ENCODE measurements at regions not wholly inside any gene's neighbourhood (a gene's known extent, or its start where the extent isn't known, plus 50 kb on each side); places are given as distances from the start of the nearest gene placed in this dataset.

DNA sequence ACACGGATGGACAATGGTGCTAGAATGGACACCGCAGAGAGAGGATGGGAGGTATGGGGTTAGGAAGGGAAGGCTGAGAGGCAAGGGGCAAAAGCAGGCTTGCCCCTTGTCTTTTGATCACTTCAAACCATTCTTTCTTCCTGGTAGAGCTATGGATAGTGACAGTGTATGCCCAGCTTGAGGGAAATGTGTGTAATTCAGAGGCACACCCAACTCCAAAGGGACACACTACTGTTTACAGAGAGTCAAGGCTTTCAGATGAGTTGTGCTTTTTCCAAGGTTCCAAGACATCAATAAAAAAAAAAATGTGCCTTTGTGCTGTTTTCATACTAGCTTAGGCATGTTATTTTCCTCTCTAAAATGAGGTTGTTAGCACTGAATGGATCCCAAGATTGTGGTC is 185.0 kb downstream of the MCHR2 start:
- DNase-seq = no peak

DNA sequence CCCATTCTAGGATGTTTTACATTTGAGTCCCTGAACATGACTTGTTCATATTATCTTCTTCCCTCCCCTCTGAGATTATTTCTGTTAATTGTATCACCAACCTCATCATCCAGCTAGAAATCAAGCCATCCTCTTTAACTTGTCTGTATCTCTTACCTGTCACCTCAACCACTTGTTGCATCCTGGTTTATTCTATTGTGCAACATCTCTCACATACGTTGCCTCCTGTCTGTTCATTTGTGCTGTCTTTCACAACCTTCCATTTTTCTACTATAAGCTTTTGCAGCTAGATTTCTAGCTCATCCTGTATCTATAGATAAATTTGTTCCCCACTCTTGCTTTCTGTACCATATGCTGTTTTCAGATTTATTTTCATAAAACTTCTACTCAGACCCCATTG is 183.7 kb downstream of the MCHR2 start:
- DNase-seq = no peak

DNA sequence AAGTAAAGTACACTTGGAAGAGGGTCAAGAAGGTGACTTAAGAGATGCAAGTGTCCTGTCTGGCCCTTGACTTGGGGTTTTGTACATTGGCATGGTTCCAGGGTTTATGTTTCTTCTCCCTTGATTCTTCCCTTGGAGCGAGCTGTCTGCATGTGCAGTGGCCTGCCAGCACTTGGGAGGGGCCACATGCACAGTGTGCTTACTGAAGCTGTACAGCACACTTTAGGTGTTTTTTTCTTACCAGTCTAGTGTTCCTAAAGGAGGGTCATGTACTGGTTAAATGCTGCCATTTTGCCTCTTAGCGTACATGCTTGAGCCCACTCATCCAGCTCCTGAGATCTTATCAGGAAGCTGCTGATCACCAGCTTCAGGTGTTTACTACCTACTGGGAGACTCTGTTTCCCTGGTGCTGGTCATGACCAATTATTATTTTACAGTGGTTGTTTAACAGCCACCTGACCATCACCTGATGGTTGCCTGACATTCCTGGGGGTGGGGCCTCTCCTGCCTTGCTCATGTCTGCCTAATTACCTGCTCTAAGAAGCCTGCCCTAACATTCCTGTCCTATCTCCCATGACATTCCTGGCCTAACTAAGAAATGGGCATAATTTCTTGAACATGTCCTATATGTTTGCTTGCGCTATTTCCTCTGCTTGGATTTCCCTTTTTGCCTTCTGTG is 182.9 kb downstream of the MCHR2 start:
- DNase-seq = no peak

DNA sequence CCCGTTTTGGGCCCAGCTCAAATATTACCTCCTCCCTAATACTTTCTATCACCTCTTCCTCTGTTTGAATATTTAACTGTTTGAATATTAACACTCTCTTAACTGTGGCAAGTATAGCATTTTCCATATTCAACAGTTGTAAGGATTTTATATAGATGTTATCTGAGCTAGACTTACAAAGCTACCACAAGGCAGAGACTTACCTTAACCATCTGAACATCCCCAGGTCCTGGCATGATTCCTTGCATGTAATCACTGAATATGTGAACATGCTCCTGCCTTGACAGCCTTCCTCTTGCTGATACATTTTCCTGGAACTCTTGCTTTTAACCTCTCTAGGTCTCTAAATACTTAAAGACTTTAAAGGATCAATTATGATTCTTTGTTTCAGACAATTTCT is 182.4 kb downstream of the MCHR2 start:
- no peak for DNase-seq

DNA sequence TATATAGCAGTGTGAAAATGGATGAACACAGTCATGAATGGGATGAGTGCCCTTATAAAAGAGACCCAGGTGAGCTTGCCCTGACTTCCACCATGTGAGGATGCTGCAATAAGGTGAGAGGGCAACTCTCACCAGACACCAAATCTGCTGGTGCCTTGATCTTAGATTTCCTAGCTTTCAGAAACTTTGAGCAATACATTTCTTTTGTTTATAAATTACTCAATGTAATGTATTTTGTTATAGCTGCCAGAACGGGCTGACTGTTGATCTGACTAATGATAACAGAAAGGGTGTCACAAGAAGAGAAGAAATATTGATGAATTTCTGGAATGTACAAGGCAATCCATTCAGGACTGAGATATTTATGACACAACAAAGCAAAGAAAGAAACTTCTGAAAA is 180.5 kb downstream of the MCHR2 start:
- DNase-seq = no peak

DNA sequence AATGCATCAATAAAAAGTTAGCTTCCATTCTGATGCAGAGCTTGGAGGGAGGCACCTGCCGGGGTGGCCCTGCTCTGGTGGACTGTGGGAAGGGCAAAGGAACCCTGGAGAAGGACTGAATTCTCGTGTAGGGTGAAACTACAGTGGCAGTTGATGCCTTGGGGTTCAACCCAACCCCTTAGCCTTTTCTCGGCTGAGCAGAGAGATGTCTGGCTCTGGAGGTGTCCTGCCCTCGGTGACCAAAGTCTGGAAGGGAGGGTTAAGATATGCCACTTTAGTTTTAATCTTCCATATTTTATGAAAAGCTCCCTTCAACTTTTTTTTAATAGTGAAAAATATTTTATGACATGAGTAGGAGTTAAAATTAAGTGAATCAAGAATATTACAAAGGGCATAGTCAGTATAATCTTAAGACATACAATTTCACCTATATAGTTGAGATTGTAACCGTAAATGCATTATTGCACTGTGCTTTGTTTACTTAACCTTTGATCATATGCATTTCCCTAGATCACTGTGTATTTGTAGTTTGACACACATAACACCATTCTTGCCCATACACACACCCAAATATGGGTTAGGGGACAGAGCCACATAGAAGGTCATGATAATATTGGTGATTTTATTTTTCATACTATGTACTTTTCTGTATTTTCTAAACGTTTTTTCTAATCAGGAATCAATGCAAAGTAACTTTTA is 179.6 kb downstream of the MCHR2 start:
- no peak for DNase-seq

DNA sequence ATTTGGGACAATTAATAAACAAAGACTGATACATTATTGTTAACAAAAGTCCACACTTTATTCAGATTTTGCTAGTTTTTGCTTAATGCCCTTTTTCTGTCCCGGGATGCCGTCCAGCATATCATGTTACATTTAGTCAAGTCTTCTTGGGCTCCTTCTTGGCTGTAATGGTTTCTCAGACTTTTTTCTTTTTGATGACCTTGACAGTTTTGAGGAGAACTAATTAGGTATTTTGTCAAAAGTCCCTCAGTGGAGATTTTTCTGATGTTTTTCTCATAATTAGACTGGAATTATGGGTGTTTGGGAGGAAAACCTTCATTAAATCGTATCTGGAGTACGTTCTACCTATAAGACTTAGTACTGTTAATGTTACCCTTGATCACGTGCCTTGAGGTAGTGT is 177.2 kb downstream of the MCHR2 start:
- DNase-seq = no peak

DNA sequence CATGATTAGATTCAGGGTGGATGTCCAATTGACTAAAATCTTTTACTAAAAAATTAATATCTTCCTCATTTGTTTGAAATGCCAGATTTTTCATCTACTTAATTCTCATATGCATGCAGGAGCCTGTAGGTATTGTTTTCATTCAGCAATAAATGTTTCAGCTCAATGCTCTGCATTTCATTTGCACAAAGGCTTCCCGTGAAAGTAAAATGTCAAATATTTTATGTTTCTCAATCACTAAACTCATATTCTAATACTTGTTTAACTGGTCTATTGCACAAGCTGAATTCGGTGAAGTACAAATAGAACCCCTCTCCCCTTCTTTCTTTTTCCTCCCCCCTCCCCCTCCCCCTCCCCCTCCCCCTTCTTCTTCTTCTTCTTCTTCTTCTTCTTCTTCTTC is 175.9 kb downstream of the MCHR2 start:
- DNase-seq = no peak

DNA sequence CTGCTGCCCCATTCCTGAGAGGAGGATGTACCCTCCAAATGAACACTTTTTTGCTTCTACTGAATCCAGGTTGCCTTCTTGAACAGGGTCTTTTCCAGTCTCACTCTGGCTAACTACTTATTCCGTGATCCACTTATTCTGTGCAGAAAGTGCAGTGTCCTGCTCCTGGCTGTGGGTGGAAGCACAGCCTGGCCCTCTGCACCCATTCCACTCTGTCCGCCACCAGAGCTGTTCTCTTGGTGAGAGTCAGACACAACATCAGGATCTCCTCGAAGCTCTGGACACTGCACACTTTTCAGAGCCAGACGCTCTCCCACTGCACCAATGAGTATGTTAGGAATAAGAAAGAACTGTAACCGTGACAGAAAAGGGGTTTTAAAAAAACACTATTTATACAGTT is 174.2 kb downstream of the MCHR2 start:
- DNase-seq = no peak

DNA sequence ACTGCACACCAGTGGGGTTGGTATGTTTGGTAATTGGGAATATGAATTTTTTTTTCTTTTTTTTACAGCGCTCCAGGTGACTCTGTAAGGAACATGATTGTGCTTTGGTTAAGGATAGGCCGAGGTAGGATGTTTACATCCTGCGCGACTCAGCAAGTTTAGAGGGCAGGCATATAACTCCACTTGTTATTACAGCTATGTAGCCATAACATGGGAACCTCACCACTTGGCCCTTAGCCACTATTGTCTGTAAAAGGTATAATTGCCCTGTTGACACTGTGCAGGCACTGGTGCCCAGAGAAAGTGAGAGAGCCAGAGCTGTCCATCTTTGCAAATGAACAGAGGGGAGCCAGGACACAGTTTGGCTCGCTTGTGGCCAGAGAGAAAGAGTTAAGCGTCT is 172.9 kb downstream of the MCHR2 start:
- DNase-seq = no peak

DNA sequence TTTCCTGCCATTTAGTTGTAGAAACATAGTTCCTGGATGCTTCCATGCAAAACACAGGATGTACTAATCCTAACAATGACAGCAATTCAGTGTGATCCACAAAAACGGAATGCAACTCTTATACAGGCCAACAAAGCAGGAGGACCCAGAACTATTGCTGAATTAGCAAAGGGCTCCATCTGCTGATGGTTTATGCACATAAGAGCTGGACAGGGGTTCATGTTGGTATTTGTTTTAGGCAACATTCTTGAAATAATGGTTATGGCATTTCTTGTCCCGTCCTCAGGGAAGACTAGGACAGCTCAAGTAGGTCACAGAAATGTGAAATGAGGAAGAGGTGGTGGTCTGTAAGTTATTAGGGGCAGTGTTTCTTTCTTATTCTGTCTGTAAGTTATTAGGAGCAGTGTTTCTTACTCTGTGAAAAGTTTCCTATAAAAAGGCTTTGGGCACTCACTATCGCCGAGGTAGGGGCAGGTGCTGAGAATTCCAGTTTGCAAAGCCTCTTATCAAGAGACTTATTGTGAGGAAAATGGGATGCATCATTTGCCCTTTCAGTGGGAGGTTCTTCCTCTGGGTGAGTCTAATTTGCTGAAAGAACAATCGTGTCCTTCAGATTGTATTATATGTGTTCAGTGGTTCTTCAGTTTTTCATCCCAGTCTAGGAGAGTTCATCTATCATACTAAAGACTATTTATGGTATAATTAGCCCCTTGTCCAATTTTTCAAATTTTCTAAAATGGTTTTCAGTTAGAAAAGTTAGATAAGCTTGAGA is 171.1 kb downstream of the MCHR2 start:
- DNase-seq = peak in 1 of 2 donors; percentile 1

DNA sequence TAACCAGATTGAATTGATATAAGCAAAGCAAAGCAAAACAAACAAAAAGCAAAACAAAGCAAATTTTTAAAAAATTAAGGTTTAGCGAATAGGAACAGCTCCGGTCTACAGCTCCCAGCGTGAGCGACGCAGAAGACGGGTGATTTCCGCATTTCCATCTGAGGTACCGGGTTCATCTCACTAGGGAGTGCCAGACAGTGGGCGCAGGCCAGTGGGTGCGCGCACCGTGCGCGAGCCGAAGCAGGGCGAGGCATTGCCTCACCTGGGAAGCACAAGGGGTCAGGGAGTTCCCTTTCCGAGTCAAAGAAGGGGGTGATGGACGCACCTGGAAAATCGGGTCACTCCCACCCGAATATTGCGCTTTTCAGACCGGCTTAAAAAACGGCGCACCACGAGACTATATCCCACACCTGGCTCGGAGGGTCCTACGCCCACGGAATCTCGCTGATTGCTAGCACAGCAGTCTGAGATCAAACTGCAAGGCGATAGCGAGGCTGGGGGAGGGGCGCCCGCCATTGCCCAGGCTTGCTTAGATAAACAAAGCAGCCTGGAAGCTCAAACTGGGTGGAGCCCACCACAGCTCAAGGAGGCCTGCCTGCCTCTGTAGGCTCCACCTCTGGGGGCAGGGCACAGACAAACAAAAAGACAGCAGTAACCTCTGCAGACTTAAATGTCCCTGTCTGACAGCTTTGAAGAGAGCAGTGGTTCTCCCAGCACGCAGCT is 170.3 kb downstream of the MCHR2 start:
- DNase-seq = peak in 1 of 2 donors; percentile 3

DNA sequence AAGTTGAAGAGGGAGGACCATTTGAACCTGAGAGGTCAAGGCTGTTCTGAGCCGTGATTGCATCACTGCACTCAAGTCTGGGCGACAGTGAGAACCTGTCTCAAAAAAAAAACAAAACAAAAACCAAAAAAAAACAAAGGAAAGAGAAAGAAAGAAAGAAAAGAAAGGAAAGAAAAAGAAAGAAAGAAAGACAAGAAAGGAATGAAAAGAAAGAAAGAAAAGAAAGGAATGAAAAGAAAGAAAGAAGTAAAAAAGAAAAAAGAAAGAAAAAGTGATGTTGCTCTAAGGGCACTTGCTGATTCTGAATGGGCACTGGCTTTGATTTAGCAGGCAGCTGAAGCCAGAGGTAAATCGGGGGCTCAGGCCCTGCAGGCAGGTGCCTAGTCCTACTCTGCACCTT is 161.0 kb downstream of the MCHR2 start:
- no peak for DNase-seq

DNA sequence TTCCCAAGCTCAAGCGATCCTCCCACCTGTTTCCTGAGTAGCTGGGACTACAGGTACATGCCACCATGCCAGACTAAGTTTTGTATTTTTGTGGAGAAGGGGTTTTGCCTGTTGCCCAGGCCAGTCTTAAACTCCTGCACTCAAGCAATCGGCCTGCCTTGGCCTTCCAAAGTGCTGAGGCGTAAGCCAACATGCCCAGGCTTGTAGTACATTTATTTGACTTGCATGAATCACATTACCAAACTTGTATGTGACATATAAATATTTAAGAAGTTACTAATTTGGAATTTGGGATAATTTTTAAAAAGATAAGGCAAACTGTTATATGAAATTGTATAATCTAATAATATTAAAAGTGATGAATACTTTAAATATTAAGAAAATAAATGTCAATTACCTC is 157.6 kb downstream of the MCHR2 start:
- DNase-seq = no peak

DNA sequence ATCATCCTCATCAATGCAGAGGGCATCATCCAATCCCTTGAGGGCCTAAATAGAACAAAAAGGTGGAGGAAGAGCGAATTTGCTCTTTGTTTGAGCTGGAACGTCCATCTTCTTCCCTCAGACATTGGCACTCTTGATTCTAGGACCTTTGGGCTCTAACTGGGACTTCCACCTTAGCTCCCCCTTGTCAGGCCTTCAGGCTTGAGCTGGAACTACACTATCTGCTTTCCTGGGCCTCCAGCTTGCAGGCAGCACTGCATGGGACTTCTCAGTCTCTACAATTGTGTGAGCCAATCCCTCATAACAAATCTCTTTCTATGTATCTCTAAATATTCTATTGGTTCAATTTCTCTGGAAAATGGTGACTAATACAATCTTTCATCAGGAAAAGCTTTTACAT is 155.4 kb downstream of the MCHR2 start:
- DNase-seq = no peak

DNA sequence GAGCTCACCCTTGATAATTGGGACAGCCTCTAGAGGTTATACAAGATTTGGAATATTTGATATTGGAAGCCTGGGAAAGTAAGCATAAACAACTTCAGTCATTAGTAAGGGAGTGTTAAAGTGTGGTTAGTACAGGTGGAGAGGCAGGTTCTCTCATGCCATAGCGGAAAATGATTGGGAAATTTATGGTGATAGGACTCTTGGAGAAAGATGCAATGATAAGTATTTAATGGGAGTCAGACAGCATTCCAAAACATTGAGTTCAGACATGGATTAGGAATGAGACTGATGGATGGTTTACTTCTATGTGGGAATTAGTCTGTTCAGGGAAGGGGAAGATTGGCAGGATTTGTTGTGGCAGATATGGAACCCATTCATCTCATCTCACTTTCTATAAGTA is 152.7 kb downstream of the MCHR2 start:
- DNase-seq = no peak

DNA sequence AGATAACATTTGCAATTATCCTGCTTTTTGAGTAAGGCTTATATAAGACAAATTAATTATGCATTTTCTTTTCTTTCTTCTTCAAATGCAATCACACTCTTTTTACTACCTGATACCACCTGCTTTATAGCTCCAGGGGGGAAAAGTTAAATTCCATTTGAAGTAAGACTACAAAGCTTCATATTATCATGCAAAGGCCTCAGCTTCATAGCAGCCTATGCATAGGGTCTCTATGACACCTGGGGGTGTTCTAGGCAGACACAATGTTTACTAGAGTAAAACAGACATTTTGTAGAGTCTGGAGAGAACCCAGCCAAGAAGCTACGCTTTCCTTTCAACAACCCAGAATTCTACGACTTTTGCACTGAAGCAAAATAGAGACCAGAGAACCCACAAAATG is 148.0 kb downstream of the MCHR2 start:
- DNase-seq = no peak

DNA sequence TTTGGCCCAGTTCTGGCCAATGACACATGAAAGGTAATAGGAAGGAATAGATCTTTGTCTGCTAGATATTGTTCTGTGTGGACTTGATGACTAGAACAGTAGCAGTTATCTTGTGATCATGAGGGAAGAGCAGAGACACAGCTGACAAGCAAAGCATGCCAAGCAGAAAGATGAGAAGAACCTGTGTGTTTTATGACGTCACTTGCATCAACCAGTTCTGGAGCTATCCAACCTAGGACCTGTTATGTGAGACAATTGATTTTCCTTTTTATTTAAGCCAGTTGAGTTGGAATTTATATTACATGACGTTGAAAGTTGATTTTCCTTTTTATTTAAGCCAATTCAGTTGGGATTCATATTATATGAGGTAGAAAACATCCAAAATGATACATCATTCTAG is 143.2 kb downstream of the MCHR2 start:
- DNase-seq = no peak

DNA sequence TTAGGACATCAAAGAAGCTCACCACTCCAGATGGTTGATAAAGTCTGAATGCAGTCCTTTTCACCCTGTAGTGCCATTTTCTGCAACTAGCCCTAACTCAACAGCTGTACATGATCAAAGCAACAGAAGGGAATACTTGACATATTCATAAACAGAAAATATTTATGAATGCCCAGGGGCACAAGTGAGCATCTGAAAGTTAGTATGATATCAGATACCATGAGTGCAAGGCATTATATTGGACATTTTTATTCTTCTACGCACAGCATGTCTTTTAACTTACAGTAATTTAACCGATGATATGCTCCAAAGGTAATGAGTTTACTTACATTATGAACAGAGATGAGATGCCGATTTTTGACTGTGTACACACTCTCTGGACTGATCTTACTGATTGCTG is 142.0 kb downstream of the MCHR2 start:
- DNase-seq = no peak

DNA sequence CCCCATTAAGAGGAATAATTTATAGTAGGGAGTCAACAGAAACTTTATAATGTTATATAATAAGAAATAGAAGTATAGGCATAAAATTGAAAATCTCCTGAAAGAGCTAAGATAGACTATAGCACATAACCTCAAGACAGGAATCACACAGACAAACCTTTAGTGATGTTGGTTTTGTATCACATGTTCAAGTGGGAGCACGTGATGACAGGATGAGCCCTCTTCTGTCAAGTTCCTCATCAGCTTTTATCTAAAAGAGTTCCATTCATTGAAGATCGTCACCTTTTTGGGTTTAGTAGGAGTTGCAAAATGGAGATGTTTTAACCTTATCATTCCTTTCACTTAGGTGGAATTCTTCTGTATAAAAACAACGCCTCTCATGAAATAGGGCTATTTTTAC is 127.0 kb downstream of the MCHR2 start:
- DNase-seq = no peak

DNA sequence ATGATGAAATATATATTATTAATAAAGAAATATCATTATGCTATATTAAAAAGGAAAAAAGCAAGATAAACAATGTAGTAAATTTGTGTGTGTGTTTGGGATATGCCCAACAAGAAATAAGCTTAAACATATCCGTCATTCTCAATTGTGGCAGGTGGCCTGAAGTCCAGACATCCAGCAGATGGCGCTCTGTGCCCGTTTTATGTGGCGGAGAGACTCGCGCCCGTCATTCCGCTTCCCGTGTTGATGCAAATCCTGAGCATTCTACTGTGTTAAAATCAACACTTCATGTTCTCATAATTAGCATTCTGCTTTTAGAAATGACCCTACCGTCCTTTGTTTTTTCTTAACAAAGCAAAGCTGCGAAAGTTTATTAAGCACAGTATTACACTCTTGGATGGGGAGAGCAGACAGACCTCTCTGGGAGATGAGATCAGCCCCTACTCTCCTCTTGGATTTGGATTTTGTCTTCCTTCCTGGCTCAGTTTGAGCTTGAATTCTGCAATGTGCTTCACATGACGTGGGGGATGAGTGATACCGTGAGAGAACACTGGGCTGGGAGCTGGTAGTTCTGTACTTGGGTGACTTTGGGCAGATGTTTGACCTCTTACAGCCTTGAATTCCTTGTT is 125.8 kb downstream of the MCHR2 start:
- DNase-seq = peak; percentile 51 to 68

Measured in activated CD4-positive, alpha-beta T cell treated with anti-CD3 and anti-CD28 coated beads for 4 hours (primary cell).